GM19099 (cell line): ENCODE measurements at regions not wholly inside any gene's neighbourhood (a gene's known extent, or its start where the extent isn't known, plus 50 kb on each side); places are given as distances from the start of the nearest gene placed in this dataset.

Experiments used
- POLR2A ChIP-seq: IDR thresholded peaks from 3 replicates; pipeline ENCODE4 v1.6.1; 2011; ENCODE audit warnings: low read depth; ENCODE audit not compliant: insufficient read length; ENCODE audit errors: extremely low read depth

DNA sequence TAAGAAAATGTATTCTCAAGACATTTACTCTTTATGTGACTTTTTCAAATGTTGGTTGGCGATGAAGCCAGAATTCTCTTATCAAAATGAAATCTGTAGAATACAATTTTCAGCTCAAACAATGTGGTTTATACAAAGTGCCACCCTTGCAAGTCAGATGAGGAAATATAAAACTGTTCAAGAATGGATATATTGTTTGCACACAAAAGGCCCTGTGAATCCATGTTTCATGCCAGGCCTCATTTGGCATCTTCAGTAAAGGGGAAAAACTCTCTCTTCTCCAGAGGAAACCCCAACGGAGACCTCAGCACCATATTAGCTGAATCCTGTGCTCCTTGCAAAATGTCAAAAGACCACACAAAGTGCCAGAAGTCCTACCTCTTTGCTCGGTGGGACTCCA is 310.4 kb downstream of the RRAGC start:
- no peak for TF ChIP-seq POLR2A

DNA sequence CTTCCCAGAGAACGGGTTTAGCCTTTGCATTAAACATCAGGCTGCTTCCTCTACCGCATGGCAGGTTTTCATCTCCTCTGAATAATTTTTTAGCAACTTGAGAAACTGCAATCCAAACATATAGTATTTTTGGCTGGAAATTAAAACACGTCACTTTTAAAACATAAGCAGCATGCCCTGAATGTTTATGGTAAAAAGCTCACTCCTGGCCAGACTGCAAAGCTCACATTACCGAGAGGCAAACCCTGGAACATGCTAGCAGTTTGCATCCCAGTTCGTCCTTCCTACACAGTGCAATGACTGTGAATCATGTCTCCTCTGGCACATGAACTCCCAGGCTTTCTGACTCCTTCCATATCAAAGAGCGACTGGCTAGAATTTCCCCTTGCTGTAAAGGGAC is 312.3 kb downstream of the RRAGC start:
- TF ChIP-seq POLR2A, result no peak

DNA sequence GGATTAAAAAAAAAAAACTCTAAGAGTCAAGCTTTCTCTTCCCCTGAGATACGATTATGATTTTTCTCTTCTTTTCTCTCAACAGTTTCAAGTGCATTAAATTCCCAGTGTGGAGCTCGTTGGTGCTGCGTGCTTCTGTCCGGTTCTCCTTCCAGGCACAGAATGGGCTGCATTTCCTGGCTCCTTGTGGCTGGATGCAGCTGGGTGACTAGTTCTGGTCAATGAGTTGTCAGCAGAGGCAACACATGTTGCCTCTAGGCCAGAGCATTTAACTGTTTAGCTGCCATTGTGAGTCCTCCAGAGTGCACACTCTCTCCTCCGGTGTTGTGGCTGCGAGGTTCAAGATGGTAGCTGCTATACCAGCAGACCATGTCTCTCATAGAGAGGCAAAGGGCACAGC is 312.9 kb downstream of the RRAGC start:
- no peak for TF ChIP-seq POLR2A

DNA sequence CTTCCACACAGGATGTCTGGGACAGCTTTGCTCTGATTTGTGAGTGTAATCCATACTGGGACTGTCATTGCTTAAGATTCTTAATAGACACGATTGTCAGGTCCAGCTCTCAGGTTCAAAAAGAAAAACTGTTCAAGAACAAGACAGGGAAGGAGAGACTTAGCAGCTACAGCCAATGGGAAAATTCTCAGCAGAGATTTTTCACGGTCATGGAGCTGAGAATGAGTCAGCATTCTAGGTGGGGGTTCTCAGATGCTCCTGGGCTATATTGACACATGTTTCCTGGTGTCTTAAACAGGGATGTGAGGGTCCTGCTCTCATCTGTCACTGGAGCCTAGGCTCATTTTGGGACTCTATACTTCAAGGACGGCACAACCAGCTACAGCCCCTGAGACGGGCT is 318.3 kb downstream of the RRAGC start:
- no peak for TF ChIP-seq POLR2A

DNA sequence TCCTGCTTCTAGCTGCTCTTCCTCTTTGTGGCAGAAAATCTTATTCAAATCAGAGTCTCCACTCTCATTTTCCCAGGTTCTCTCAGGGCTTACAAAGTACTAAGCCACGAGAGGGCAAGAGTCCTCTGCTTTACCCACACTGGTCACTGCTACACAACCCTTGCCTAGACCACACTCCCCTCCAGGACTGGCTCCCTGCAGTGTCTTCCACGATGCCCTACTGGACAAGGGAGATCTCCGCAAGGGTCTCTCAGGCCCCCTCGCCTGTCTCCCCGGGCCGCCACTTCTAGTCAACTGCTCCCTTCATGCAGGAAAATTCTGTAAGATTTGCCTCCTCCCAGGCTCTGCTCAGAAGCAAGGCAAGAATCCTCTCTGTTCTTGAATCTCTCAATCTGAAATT is 319.6 kb downstream of the RRAGC start:
- TF ChIP-seq POLR2A, result no peak

DNA sequence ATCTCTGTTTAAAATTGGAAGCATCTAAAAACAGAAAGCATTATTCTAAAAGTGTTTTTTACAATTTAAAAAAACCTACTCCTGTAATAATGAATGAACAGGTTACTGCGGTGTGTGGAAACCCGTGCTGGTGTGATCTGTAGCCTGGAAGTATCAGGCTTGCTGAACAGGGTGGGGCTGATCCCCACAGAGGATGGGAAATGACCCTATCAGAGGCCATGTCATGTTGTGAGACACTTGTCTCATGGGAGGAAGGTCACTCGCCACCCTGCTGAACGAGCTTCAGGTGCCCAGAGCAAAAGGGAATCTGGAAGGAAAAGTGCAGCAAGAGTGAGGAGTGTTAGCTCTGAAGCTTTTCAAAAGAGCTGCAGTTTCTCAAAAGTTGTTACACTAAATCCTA is 320.7 kb downstream of the RRAGC start:
- TF ChIP-seq POLR2A, result no peak

DNA sequence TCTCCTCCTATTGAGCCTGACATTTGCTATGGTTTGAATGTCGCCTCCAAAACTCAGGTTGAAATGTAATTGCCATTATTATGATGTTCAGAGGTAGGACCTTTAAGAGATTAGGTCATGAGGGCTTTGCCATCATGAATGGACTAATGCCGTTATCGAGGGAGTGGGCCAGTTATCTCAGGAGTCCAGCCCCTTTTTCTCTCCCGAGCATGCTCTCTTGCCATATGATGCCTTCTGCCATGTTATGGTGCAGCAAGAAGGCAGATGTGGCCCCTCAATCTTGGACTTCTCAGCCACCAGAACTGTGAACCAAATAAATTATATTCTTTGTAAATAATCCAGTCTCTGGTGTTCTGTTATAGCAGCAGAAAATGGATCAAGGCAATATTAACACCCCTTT is 323.5 kb downstream of the RRAGC start:
- TF ChIP-seq POLR2A, result no peak

DNA sequence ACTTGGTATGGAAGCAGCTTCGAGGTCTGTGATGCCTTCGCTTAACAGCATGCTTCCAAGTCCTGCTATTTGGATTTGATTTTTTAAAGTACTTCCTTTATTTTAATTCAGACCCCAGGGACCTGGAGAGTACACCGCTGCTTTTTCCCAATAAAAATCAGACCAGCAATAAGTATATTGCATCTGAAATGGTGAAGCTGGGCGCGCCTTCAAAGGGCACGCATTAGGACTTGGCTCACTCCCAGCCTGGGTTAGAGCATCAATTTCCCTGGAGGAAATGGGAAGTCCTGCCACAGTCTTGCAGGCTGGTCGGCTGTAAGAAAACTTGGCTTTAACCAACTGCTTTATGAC is 325.1 kb downstream of the RRAGC start:
- no peak for TF ChIP-seq POLR2A

DNA sequence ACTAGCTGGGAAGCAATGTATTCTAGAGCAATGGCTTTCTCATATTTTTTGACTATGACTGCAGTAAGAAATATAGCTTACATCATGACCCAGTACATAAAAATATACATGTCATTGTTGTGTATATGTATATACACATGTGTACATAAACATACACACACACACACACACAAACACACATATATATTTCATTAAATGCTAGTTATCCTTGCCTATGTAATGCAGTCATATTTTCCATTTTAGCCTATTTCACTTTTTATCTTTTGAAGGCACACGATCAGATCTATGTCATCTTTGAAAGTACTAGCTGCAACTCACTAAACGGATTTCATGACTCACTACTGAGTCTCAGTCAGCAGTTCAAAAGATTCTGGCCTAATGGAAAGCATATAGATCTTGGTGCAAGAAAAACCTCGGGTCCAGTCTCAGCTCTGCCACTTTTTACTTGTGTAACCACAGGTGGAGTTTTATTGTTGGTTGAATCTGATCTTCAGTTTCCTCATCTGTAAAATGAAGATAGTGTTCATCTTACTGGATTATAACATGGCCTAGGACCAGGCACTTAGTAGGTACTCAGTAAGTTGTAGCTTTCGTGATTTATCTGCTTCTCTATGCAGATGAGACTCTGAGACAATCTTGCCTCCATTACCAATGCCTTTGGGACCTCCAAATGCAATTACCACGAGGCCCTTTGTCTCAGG is 325.6 kb downstream of the RRAGC start:
- no peak for TF ChIP-seq POLR2A

DNA sequence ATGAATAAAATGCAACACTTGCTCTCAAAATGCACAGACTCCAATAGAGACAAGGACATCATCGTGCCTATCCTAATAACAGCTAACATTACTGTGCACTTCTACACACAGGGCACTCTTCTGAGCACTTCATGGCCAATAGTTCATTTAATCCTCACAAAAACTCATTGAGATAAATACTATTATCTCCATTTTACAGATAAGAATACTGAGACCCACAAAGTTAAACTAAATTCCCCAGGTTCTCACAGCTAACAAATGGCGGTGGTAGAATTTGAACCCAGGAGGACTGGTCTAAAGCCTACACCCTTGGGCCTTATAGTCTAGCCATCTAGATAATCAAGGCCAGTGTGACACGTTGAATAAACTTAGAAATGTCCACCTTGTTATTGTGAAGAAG is 328.6 kb downstream of the RRAGC start:
- TF ChIP-seq POLR2A, result no peak

DNA sequence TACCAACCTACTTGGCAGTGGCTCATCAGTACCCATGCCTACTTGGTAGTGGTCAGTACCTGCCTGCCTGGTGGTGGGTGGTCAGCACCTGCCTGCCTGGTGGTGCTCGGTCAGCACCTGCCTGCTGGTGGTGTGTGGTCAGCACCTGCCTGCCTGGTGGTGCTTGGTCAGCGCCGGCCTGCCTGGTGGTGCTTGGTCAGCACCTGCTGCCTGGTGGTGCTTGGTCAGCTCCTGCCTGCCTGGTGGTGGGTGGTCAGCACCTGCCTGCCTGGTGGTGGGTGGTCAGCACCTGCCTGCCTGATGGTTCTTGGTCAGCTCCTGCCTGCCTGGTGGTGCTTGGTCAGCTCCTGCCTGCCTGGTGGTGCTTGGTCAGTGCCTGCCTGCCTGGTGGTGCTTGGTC is 329.6 kb downstream of the RRAGC start:
- TF ChIP-seq POLR2A, result no peak

DNA sequence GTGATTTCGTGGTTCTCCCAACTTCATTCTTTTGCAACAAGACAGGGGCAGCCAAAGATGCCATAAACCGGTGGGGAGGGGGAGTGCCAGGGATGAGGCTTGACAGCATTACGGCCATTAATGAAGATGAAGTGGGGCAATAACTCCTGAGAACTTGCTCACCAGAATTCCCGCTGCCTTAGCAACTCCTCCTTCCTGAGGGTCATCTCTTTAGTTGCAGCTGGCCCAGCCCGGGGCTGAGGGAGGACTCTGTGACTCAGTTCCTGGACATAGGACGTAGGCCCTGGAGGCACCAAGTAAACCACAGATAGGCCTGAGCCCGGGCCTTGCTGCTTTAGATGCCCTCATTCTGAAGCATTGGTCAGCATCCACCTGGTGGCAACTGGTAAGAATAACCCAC is 330.2 kb downstream of the RRAGC start:
- TF ChIP-seq POLR2A, result no peak

DNA sequence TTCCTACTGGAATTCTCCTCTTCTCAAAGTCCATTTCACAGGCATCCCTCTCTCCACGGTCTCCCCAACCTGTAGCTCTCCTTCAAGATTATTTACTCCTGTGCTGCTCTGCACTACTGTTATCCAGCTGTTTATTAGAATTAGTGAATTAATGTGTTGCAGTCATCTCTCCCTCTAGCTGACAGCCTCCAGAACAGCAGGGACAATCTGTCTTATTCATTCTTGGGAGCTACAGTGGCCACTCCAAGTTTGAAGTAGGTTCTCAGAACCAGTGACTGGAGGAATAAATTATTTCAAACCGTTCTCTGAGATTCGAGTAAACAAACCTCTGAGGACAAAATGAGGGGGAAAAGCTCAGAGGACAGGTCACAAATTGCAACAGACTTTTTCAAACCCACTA is 330.9 kb downstream of the RRAGC start:
- TF ChIP-seq POLR2A, result no peak

DNA sequence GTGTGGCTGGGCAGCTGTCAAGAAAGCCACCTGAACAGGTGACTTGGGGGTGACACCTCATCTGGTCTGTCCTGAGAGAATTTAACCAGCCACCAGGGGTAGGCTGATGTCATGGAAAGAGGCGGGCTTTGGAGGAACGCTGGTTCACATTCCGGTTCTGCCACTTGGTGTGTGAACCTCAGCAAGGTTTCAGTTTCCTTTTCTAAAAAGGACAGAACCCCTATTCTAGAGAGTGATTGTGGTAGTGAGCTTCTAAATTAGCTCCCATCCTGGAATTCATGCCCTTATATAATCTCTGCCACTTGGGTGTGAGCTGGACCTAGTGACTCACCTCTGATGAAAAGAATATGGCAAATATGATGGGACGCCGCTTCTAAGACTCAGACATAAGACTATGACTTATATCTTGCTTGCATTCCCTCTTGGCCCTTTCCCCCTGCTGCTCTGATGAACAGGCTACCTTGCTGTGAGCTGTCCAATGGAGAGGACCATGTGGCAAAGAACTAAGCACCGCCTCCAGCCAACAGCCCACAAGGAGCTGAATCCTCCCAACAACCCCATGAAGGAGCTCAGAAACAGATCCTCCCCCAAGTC is 332.1 kb downstream of the RRAGC start:
- TF ChIP-seq POLR2A, result no peak

DNA sequence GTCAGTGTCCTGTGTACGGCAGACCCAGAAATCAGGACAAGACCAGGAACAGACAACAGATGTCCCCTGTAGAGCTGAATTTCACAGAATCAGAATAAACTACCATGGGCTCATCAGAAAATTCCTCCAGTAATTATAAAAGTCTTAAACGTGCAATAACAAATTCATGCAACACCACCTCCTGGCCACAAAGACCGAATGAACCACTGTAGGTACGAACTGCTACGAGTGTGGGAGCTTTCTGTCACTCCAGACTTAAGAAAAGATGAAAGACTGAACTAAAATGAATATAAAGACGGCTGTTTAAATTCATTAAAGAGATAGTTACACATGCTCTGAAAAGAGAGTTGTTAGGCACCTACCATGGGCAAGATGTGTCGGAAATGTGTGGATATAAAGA is 333.5 kb downstream of the RRAGC start:
- TF ChIP-seq POLR2A, result no peak

DNA sequence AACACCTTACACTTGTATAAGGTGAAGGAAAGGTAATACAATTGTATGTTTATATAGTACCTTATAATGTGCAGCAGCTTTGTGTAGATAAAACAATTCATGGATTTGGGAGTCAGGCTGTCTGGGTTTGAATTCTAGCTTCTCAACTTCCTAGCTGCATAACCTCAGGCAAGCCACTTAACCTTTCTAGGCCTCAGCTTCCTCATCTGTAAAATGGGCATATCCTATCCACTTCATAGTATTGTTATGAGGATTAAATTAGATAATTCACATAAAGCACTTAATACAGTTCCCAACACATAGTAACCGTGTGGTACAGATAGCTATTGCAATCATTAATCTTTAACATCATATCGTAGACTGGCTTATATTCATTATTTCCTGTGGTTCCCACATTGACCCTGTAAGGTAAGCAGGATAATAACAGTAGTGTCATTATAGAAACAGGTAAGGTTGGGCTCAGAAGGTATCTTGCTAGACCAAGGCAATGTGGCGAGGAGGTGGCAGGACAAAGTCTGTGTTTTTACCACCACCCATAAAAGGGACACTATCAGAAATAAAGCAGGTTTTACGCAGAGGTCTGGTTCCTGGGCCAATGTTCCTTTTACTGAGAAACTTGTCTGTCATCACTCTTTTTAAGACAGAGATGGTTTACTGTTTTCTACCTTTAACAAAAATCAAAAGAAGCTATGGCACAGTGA is 334.1 kb downstream of the RRAGC start:
- TF ChIP-seq POLR2A, result no peak
